ENCODE measurements at regions not wholly inside any gene's neighbourhood (a gene's known extent, or its start where the extent isn't known, plus 50 kb on each side); places are given as distances from the start of the nearest gene placed in this dataset.

DNA sequence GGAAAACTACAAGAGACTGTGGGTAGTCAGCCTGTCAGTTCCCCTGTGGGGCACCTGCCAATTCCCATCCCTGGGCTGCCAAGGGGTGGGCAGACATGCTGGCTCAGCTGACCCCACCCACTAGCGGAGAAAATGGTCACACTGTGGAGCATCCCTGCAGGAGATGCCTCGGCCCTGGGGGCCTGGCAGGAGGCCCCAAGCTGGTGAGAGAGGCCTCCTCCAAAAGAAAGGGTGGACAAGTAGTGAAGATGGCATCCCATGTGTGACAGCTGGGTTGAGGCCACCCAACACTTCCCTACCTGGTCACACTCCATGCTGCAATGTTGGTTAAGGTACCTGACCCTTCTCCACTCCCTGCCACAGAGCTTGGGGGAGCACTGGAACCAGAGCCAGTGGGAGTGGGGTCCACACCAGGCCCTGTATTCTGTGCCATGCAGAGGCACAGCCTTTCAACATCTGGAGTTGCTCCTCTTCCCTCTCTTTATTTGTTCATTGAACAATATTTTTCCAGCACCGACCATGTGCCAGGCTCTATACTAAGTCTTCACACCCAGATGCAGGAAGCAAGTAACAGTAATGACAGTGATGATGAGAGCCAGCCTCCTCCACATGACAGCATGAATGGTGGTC lies 59.5 kb downstream of the KLHDC7A start:
- DNase-seq (ENCODE audit: low read depth in 1 of 2, low spot score in 2 of 2) (peak in 1 of 2 experiments; percentile 29), FAIRE-seq (no peak)
- H4K20me1 ChIP-seq (replicated peaks in 1 of 2; ENCODE audit: control insufficient read depth in 1 of 2, insufficient read depth in 2 of 2, low read length in 2 of 2), result no peaks in the 10 kb centered on the region
- ChIA-PET CTCF (ENCODE audit: partially characterized antibody) (interaction anchor here (1.2 to 50.4 kb wide), 2 partner anchors 9 to 31 kb away, joined by 3 to 984 read pairs; no protein-coding TSS in a partner anchor), POLR2A (ENCODE audit: partially characterized antibody) (no interaction called here)
- no peak overlapping the region for H3K4me2 ChIP-seq (ENCODE audit: insufficient read depth in 1 of 2, low read depth in 2 of 2, low read length in 2 of 2)
- no peak overlapping the region for H2BK5ac ChIP-seq (ENCODE audit: low read depth, low read length)
- H3K27ac ChIP-seq (ENCODE audit: low read depth, low read length), result no peak overlapping the region
- H3K4me3 ChIP-seq (ENCODE audit: extremely low read depth in 1 of 4, insufficient read depth in 2 of 4, low read depth in 3 of 4, low read length in 4 of 4), result no peak overlapping the region
- H3K23ac ChIP-seq (ENCODE audit: insufficient read length), result no peak overlapping the region
- H3K4me1 ChIP-seq (replicated peaks in 1 of 4; ENCODE audit: control insufficient read depth in 3 of 4, insufficient read depth in 4 of 4, low read length in 3 of 4), result peaks cover 0 to 4% (median 2%) of the 10 kb centered on the region in 4 experiments; a peak in 4 of 7 replicates
- H3K27me3 ChIP-seq (replicated peaks in 1 of 4; ENCODE audit: control insufficient read depth in 3 of 4, extremely low read depth in 1 of 4, insufficient read depth in 3 of 4, low read length in 3 of 4), result peaks cover 0 to 5% (median 0%) of the 10 kb centered on the region in 4 experiments; a peak in 4 of 7 replicates
- no peak overlapping the region for H4K5ac ChIP-seq (ENCODE audit: insufficient read length, low read depth, low read length)
- H3K9me3 ChIP-seq (ENCODE audit: insufficient read depth in 2 of 2, low read depth in 1 of 2, low read length in 1 of 2), result peaks cover 0 to 6% of the 10 kb centered on the region in 2 experiments; a peak in 1 of 4 replicates
- no peak overlapping the region for H2AK5ac ChIP-seq (ENCODE audit: low read depth, low read length)
- no peak overlapping the region for H2AFZ ChIP-seq (ENCODE audit: low read length)
- no peak overlapping the region for H2BK120ac ChIP-seq (replicated peaks; ENCODE audit: low read depth, low read length)
- no peak overlapping the region for H2BK20ac ChIP-seq (ENCODE audit: low read length)
- no peak overlapping the region for H3K9ac ChIP-seq (replicated peaks in 1 of 4; ENCODE audit: extremely low read depth in 1 of 4, low read depth in 3 of 4, low read length in 3 of 4)
- H2BK15ac ChIP-seq (ENCODE audit: low read length), result peak overlapping the region; percentile 13; the same call in 1 of the 2 replicates
- no peak overlapping the region for H4K91ac ChIP-seq (replicated peaks; ENCODE audit: insufficient read length, low read length)
- no peak overlapping the region for H3K56ac ChIP-seq (replicated peaks; ENCODE audit: insufficient read length, low read depth, low read length)
- peak overlapping the region; percentile 7 for H4K8ac ChIP-seq (ENCODE audit: extremely low read depth, insufficient read depth, low read length)
- no peak overlapping the region for H2BK12ac ChIP-seq (ENCODE audit: low read depth, low read length)
- H3K79me2 ChIP-seq (ENCODE audit: control insufficient read depth in 1 of 2, insufficient read depth in 2 of 2, low read length in 2 of 2), result no peaks in the 10 kb centered on the region
- no peak overlapping the region for H3K4ac ChIP-seq (replicated peaks; ENCODE audit: insufficient read length, low read depth, low read length)
- no peaks in the 10 kb centered on the region for H3K36me3 ChIP-seq (ENCODE audit: control insufficient read depth in 2 of 4, insufficient read depth in 4 of 4, low read length in 3 of 4)
- H3K23me2 ChIP-seq (ENCODE audit: low read depth, low read length), result no peaks in the 10 kb centered on the region; the same call in 1 of the 2 replicates
- H3K18ac ChIP-seq (ENCODE audit: extremely low read depth, low read length), result no peak overlapping the region
- no peak overlapping the region for H3K14ac ChIP-seq (ENCODE audit: insufficient read length)
- WGBS, 2 experiments (ENCODE audit: extremely low coverage in 1 of 2, insufficient coverage in 1 of 2, insufficient read length in 1 of 2, insufficient replicate concordance in 2 of 2, low coverage in 1 of 2, low lambda C conversion rate in 2 of 2, missing lambda C conversion rate in 1 of 2), result 100% methylated on average over 3 of the region's 3 CpGs; no CpG with 5 or more reads in 1 of the 2 experiments
- H3K79me1 ChIP-seq (ENCODE audit: low read depth, low read length), result no peaks in the 10 kb centered on the region
- no peak for TF ChIP-seq CHD1 (IDR thresholded peaks at IDR 0.05; ENCODE audit: low read depth, low read length)
- no peak for TF ChIP-seq GABPA (IDR thresholded peaks at IDR 0.05; ENCODE audit: borderline replicate concordance, insufficient read depth, low read length)
- TF ChIP-seq CREB1 (IDR thresholded peaks at IDR 0.05), result no peak
- no peak for TF ChIP-seq HDAC2 (IDR thresholded peaks at IDR 0.05; ENCODE audit: borderline replicate concordance in 1 of 2, low read depth in 2 of 2, low read length in 2 of 2)
- TF ChIP-seq, protein P1, sequence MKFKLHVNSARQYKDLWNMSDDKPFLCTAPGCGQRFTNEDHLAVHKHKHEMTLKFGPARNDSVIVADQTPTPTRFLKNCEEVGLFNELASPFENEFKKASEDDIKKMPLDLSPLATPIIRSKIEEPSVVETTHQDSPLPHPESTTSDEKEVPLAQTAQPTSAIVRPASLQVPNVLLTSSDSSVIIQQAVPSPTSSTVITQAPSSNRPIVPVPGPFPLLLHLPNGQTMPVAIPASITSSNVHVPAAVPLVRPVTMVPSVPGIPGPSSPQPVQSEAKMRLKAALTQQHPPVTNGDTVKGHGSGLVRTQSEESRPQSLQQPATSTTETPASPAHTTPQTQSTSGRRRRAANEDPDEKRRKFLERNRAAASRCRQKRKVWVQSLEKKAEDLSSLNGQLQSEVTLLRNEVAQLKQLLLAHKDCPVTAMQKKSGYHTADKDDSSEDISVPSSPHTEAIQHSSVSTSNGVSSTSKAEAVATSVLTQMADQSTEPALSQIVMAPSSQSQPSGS (IDR thresholded peaks at IDR 0.05; ENCODE audit: low read length), result no peak
- TF ChIP-seq HDAC6 (IDR thresholded peaks at IDR 0.05; ENCODE audit: low read depth, low read length), result no peak
- TF ChIP-seq NANOG (IDR thresholded peaks at IDR 0.05; ENCODE audit: insufficient read depth, low read depth, low read length, poor library complexity, severe bottlenecking), result no peak
- TF ChIP-seq MAFK (IDR thresholded peaks at IDR 0.05; ENCODE audit: low read depth, low read length), result no peak
- TF ChIP-seq KDM4A (IDR thresholded peaks at IDR 0.05; ENCODE audit: low read depth, low read length, severe bottlenecking), result no peak
- TF ChIP-seq YY1 (IDR thresholded peaks at IDR 0.05; ENCODE audit: low read depth, low read length), result no peak
- TF ChIP-seq PHF8 (conservative IDR thresholded peaks at IDR 0.05; ENCODE audit: low read depth, low read length), result no peak
